Spleen (tissue), 11 donors: ENCODE measurements at regions not wholly inside any gene's neighbourhood (a gene's known extent, or its start where the extent isn't known, plus 50 kb on each side); places are given as distances from the start of the nearest gene placed in this dataset.

Source experiments
- DNase-seq: peaks from one replicate; pipeline ENCODE4 v3.0.0-alpha.2; 2020
- H3K27ac ChIP-seq, 8 donors: fragments of 200-600 bp; sonication (generic) in 7 of 8; 1 replicate in 4 of 8; 2 replicates in 4 of 8; pipeline versions ENCODE4 v1.5.0 to v1.8.0; 2016 to 2021; ENCODE audit warnings: inconsistent platforms in 4 of 8, mild to moderate bottlenecking in 4 of 8, moderate library complexity in 1 of 8
- H3K27me3 ChIP-seq, 7 donors: fragments of 200-600 bp; sonication (generic) in 6 of 7; replicated peaks in 1 of 7; 1 replicate in 4 of 7; 2 replicates in 3 of 7; pipeline versions ENCODE4 v1.5.0 to v1.8.0; 2016 to 2021; ENCODE audit warnings: inconsistent platforms in 3 of 7, mild to moderate bottlenecking in 1 of 7
- H3K36me3 ChIP-seq, 6 donors: fragments of 200-600 bp; sonication (generic) in 5 of 6; 1 replicate in 4 of 6; 2 replicates in 2 of 6; pipeline versions ENCODE4 v1.5.0 to v1.8.0; 2016 to 2021; ENCODE audit warnings: inconsistent platforms in 2 of 6
- H3K4me1 ChIP-seq, 6 donors: fragments of 200-600 bp; sonication (generic) in 5 of 6; 1 replicate in 3 of 6; 2 replicates in 3 of 6; pipeline versions ENCODE4 v1.5.0 to v1.8.0; 2016 to 2021; ENCODE audit warnings: inconsistent platforms in 3 of 6
- H3K4me3 ChIP-seq, 8 donors: fragments of 200-600 bp; sonication (generic) in 7 of 8; 1 replicate in 4 of 8; 2 replicates in 4 of 8; pipeline versions ENCODE4 v1.5.0 to v1.8.0; 2016 to 2021; ENCODE audit warnings: inconsistent platforms in 4 of 8, mild to moderate bottlenecking in 4 of 8, moderate library complexity in 2 of 8
- H3K9me3 ChIP-seq, 8 donors: fragments of 200-600 bp; sonication (generic) in 7 of 8; 1 replicate in 4 of 8; 2 replicates in 4 of 8; pipeline versions ENCODE4 v1.5.0 to v1.8.0; 2016 to 2021; ENCODE audit warnings: inconsistent platforms in 4 of 8
- POLR2A ChIP-seq, 3 donors: fragments of 450-650 bp; IDR thresholded peaks; one replicate each; pipeline ENCODE4 v1.5.1; 2017; ENCODE audit warnings: antibody characterized with exemption in 3 of 3, mild to moderate bottlenecking in 1 of 3
- POLR2AphosphoS5 ChIP-seq, 3 donors: sonication (generic); formaldehyde crosslinking; IDR thresholded peaks; one replicate each; pipeline ENCODE4 v1.5.1; 2017; ENCODE audit warnings: antibody characterized with exemption in 3 of 3
- WGBS, 5 donors: extraction: QIAGEN DNeasy Blood & Tissue Kit in 3 of 5; methylation state at CpG; one replicate each; pipeline versions ENCODE4 v1.1.5 to v1.1.7; 2013 to 2018; 5-methylcytosine and 5-hydroxymethylcytosine counted together
- intact Hi-C: fragments of 100-400 bp; cut with DNase I; formaldehyde crosslinking; loops from one replicate; pipeline ENCODE4 v1.15.0; 2023; ENCODE audit warnings: low total_unique reads
- TF ChIP-seq, protein P1 (sequence below), 11 experiments: fragments of 200-600 bp in 7 of 11; fragments of 450-650 bp in 4 of 11; sonication (generic) in 4 of 11; IDR thresholded peaks in 8 of 11; conservative IDR thresholded peaks in 3 of 11; 1 replicate in 7 of 11; 2 replicates in 4 of 11; pipeline versions ENCODE4 v1.4.0 to v1.8.0; 2016 to 2021; ENCODE audit warnings: antibody characterized with exemption in 11 of 11, inconsistent platforms in 4 of 11, mild to moderate bottlenecking in 1 of 11
- donor health status: healthy with polysubstance abuse.
- donor health status: DM: no; HTN: no; CAD: no; lungs with moderate emphysema.
- donor health status: DM: no; HTN: no; CAD: no.
- donor health status: Bipolar disorder and iron deficiency.
- donor health status: healthy.
- donor health status: DM: no; HTN: no; CAD: no.
- donor health status: DM: yes; HTN: yes; CAD: no.

DNA sequence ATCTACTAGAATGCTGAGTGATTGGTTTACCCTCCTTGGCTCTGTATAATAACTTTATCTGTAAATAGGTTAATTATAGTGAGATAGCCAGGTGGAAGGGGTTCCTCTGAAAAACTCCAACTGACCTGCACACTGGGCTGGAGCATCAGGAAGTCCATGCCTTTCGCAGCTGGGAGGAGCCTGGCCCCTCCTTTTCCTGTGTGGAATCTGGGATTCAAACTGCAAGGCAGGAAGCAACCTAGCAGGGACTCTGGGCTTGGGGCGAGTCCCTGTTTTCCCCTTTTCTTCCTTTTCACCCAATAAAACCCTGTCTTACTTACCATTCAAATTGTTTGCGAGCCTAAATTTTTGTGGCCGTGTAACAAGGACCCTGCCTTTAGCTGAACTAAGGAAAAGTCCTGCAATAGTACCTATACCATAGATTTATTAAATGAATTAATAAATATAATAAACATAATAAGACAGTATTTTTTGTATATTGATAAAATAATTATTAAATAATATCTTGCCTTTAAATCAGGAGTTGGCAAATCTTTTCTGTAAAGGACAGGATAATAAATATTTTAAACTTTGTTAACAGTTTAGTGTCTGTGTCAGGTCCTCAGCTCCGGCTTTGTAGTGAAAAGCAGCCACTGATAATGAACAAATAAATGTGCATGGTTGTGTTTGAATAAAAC lies 406.2 kb upstream of the MMS22L start:
- no peak overlapping the region for H3K4me3 ChIP-seq
- H3K27me3 ChIP-seq, result no peaks in the 10 kb centered on the region
- H3K27ac ChIP-seq, result no peak overlapping the region
- H3K4me1 ChIP-seq, result no peaks in the 10 kb centered on the region
- no peaks in the 10 kb centered on the region for H3K9me3 ChIP-seq
- intact Hi-C loops, result no loop called here
- TF ChIP-seq POLR2AphosphoS5 (IDR thresholded peaks at IDR 0.05) (no peak), POLR2A (IDR thresholded peaks at IDR 0.05) (no peak)
- TF ChIP-seq, protein P1, sequence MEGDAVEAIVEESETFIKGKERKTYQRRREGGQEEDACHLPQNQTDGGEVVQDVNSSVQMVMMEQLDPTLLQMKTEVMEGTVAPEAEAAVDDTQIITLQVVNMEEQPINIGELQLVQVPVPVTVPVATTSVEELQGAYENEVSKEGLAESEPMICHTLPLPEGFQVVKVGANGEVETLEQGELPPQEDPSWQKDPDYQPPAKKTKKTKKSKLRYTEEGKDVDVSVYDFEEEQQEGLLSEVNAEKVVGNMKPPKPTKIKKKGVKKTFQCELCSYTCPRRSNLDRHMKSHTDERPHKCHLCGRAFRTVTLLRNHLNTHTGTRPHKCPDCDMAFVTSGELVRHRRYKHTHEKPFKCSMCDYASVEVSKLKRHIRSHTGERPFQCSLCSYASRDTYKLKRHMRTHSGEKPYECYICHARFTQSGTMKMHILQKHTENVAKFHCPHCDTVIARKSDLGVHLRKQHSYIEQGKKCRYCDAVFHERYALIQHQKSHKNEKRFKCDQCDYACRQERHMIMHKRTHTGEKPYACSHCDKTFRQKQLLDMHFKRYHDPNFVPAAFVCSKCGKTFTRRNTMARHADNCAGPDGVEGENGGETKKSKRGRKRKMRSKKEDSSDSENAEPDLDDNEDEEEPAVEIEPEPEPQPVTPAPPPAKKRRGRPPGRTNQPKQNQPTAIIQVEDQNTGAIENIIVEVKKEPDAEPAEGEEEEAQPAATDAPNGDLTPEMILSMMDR (IDR thresholded peaks at IDR 0.05 in 8 of 11, conservative IDR thresholded peaks at IDR 0.05 in 3 of 11), result no peak
- no peak for DNase-seq
- 68 to 87% (median 79%) methylated on average over 5 of the region's 5 CpGs for WGBS, 5 donors
- no peaks in the 10 kb centered on the region for H3K36me3 ChIP-seq

DNA sequence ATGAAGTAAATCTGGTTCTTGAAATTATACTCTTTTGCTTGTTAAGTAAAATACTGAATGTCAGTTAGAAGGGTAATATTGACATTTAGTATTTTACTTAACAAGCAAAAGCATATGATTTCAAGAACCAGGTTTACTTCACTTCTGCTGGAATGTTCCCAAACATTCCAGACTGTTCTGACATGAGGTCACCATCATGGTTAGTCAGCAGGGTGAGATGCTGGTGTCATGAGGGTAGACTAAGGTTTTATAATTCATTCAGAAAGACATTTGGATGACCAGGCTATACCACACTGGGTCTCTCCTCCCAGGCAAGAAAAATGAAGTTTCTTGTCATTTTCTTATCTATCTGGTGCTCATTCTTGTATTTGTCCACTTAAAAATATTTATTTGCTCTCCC lies 414.4 kb upstream of the MMS22L start:
- H3K4me3 ChIP-seq, result no peak overlapping the region
- H3K27me3 ChIP-seq, result no peaks in the 10 kb centered on the region
- H3K27ac ChIP-seq, result no peak overlapping the region
- no peak for DNase-seq
- H3K9me3 ChIP-seq, result no peaks in the 10 kb centered on the region
- TF ChIP-seq POLR2A (IDR thresholded peaks at IDR 0.05) (no peak), POLR2AphosphoS5 (IDR thresholded peaks at IDR 0.05) (no peak)
- TF ChIP-seq, protein P1 (IDR thresholded peaks at IDR 0.05 in 8 of 11, conservative IDR thresholded peaks at IDR 0.05 in 3 of 11), result no peak
- intact Hi-C loops, result no loop called here
- H3K36me3 ChIP-seq, result no peaks in the 10 kb centered on the region
- no peaks in the 10 kb centered on the region for H3K4me1 ChIP-seq

DNA sequence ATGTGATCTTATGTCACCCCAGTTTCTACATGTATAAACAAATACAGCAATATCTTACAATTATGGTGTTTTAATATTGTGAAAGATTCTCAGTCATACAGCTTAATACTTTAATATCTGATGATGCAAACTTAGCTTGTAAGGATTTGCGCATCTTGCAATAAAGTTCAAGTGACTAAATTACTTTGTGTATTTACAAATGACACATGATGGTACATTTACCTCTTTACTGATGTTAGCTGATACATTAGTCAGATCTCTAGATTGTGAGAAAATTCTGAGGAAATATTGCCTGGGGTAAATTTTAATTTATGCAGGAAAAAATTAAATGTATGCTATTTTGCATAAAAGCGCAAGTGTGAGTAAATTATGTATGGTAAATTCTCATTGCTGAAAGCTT lies 418.8 kb upstream of the MMS22L start:
- no peak overlapping the region for H3K4me3 ChIP-seq
- H3K36me3 ChIP-seq, result no peaks in the 10 kb centered on the region
- WGBS, 5 donors, result 96 to 99% (median 96%) methylated on average over 2 of the region's 2 CpGs
- TF ChIP-seq POLR2A (IDR thresholded peaks at IDR 0.05) (no peak), POLR2AphosphoS5 (IDR thresholded peaks at IDR 0.05) (no peak)
- TF ChIP-seq, protein P1 (IDR thresholded peaks at IDR 0.05 in 8 of 11, conservative IDR thresholded peaks at IDR 0.05 in 3 of 11), result no peak
- intact Hi-C loops, result no loop called here
- no peak overlapping the region for H3K27ac ChIP-seq
- no peaks in the 10 kb centered on the region for H3K27me3 ChIP-seq
- DNase-seq, result no peak
- no peaks in the 10 kb centered on the region for H3K4me1 ChIP-seq
- H3K9me3 ChIP-seq, result no peaks in the 10 kb centered on the region

- intact Hi-C loops, result no loop called here
- no peaks in the 10 kb centered on the region for H3K4me1 ChIP-seq
- TF ChIP-seq, protein P1 (IDR thresholded peaks at IDR 0.05 in 8 of 11, conservative IDR thresholded peaks at IDR 0.05 in 3 of 11), result no peak
- no peak for TF ChIP-seq POLR2A (IDR thresholded peaks at IDR 0.05)
- TF ChIP-seq POLR2AphosphoS5 (IDR thresholded peaks at IDR 0.05), result no peak
- H3K36me3 ChIP-seq, result no peaks in the 10 kb centered on the region
- no peaks in the 10 kb centered on the region for H3K9me3 ChIP-seq
- no peak overlapping the region for H3K4me3 ChIP-seq
- H3K27me3 ChIP-seq, result no peaks in the 10 kb centered on the region
- no peak for DNase-seq
- H3K27ac ChIP-seq, result no peak overlapping the region
Measured at GRCh38 chr6:97702248-97702647, 419.2 kb upstream of the MMS22L start.
